ENCODE measurements at regions not wholly inside any gene's neighbourhood (a gene's known extent, or its start where the extent isn't known, plus 50 kb on each side); places are given as distances from the start of the nearest gene placed in this dataset.

DNA sequence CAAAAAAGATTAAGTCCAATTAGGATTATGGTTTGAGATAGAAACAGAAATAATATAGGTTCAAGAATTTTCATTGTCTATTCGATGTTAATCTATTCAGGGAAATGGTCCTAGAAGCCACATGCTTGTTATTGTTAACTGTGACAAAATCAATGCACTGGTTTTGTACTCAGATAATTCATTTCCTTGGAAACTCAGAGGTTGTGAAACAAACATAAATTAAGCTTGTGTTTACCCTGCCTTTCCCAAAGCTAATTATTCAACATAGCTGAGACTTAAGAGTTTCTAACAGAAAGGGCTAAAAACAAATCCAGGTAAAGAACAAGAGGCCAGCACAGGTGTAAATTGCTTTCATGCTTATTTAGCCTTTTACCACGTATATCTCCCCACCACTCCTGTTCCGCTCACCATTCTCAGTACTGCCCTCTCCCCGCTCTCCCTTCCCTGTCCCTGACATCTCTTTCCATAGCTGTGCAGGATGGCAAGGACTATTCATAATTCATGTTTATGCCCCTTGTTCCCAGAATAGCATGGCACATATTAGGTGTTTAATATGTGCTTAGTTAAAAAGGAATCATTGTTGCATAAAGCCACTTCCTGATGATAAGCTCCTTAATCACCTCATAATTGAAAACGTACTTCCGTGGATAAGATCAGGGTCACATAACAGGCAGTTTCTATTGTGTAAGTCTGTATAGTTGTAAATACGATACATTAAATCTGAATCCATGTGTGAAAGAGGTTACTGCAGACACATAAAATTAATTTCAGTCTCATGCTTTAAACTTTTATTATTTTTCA lies 131.8 kb upstream of the USP15 start (continued):
- TF ChIP-seq CHD7 (IDR thresholded peaks at IDR 0.05; ENCODE audit: insufficient replicate concordance, low read length) (no peak), SP4 (IDR thresholded peaks at IDR 0.05; ENCODE audit: low read length) (no peak), YY1 (IDR thresholded peaks at IDR 0.05; ENCODE audit: low read depth, low read length) (no peak), CREB1 (IDR thresholded peaks at IDR 0.05) (no peak), MAFK (IDR thresholded peaks at IDR 0.05; ENCODE audit: low read depth, low read length) (no peak), TCF12 (IDR thresholded peaks at IDR 0.05; ENCODE audit: low read depth, low read length) (no peak), ATF2 (IDR thresholded peaks at IDR 0.05; ENCODE audit: low read length) (no peak)
